OCI-LY7 (cell line): ENCODE measurements at regions not wholly inside any gene's neighbourhood (a gene's known extent, or its start where the extent isn't known, plus 50 kb on each side); places are given as distances from the start of the nearest gene placed in this dataset.

Experiments used
- BruUV-seq: library from RNA; stranded (reverse); fragments of 400-500 nt; replicated peaks from 2 replicates; lab custom pipeline; 2021; lab: Mats Ljungman, UMichigan
- CTCF ChIA-PET: fragments of 300-600 bp; sonication (Branson Sonifier 250); formaldehyde crosslinking; loops from one replicate; lab custom pipeline; 2022; ENCODE audit warnings: antibody characterized with exemption; ENCODE audit not compliant: unreplicated experiment; lab: Charles Lee
- POLR2A ChIA-PET: fragments of 300-600 bp; sonication (Branson Sonifier 250); formaldehyde crosslinking; loops from one replicate; lab custom pipeline; 2022; ENCODE audit warnings: antibody characterized with exemption; lab: Charles Lee
- DNase-seq: peaks from one replicate; pipeline ENCODE4 v3.0.0-alpha.2; 2015; ENCODE audit warnings: low spot score
- H2AFZ ChIP-seq: fragments of 200-600 bp; sonication (generic), shearing (Covaris generic); 2 replicates; pipeline ENCODE4 v1.6.1; 2014; ENCODE audit warnings: mild to moderate bottlenecking, antibody characterized with exemption, low read length, moderate library complexity
- H3K27ac ChIP-seq: fragments of 200-600 bp; sonication (generic); 2 replicates; pipeline ENCODE4 v1.5.1; 2014; ENCODE audit warnings: mixed run types, low read depth, mild to moderate bottlenecking, moderate library complexity, low read length, inconsistent platforms; ENCODE audit not compliant: poor library complexity, severe bottlenecking
- H3K36me3 ChIP-seq: fragments of 200-600 bp; sonication (generic); 2 replicates; pipeline ENCODE4 v1.6.1; 2014; ENCODE audit warnings: mild to moderate bottlenecking, antibody characterized with exemption, low read length, moderate library complexity, mixed read lengths; ENCODE audit not compliant: insufficient read depth
- H3K4me1 ChIP-seq: fragments of 200-600 bp; sonication (generic); 2 replicates; pipeline ENCODE4 v1.5.1; 2014; ENCODE audit warnings: mild to moderate bottlenecking, low read length; ENCODE audit not compliant: insufficient read depth, poor library complexity, severe bottlenecking
- H3K4me2 ChIP-seq: fragments of 200-600 bp; sonication (generic); 2 replicates; pipeline ENCODE4 v1.6.1; 2014; ENCODE audit warnings: mild to moderate bottlenecking, low read length
- H3K4me3 ChIP-seq: fragments of 200-600 bp; sonication (generic); 2 replicates; pipeline ENCODE4 v1.5.1; 2014; ENCODE audit warnings: mild to moderate bottlenecking, low read depth, low read length; ENCODE audit not compliant: poor library complexity, severe bottlenecking
- H3K79me2 ChIP-seq: fragments of 200-600 bp; sonication (generic); 2 replicates; pipeline ENCODE4 v1.6.1; 2016; ENCODE audit warnings: low read depth, mild to moderate bottlenecking, low read length, moderate library complexity, mixed read lengths; ENCODE audit not compliant: insufficient read depth
- H3K9me2 ChIP-seq: fragments of 200-600 bp; sonication (generic); 2 replicates; pipeline ENCODE4 v1.6.1; 2016; ENCODE audit warnings: mild to moderate bottlenecking, low read length, mixed read lengths; ENCODE audit not compliant: insufficient read depth
- H3K9me3 ChIP-seq: fragments of 200-600 bp; sonication (generic); 2 replicates; pipeline ENCODE4 v1.6.1; 2014; ENCODE audit warnings: mild to moderate bottlenecking, mixed run types, low read length, mixed read lengths
- H4K20me1 ChIP-seq: fragments of 200-600 bp; sonication (generic); 2 replicates; pipeline ENCODE4 v1.6.1; 2014; ENCODE audit warnings: mild to moderate bottlenecking, antibody characterized with exemption, low read length, moderate library complexity, mixed read lengths; ENCODE audit not compliant: insufficient read depth
- EZH2phosphoT487 ChIP-seq: fragments of 200-600 bp; sonication (generic); IDR thresholded peaks from 2 replicates; pipeline ENCODE4 v1.6.1; 2018; ENCODE audit warnings: low read depth, borderline replicate concordance, mild to moderate bottlenecking, mixed run types, antibody characterized with exemption, low read length, moderate library complexity, mixed read lengths
- intact Hi-C: fragments of 100-400 bp; cut with micrococcal nuclease; formaldehyde crosslinking; loops from one replicate; pipeline ENCODE4 v1.10.0; 2022; ENCODE audit not compliant: unreplicated experiment
- TF ChIP-seq, protein P1 (sequence below): fragments of 200-600 bp; sonication (generic); conservative IDR thresholded peaks from 2 replicates; pipeline ENCODE4 v1.5.1; 2014; ENCODE audit warnings: mild to moderate bottlenecking, antibody characterized with exemption, low read length, moderate library complexity, mixed read lengths

DNA sequence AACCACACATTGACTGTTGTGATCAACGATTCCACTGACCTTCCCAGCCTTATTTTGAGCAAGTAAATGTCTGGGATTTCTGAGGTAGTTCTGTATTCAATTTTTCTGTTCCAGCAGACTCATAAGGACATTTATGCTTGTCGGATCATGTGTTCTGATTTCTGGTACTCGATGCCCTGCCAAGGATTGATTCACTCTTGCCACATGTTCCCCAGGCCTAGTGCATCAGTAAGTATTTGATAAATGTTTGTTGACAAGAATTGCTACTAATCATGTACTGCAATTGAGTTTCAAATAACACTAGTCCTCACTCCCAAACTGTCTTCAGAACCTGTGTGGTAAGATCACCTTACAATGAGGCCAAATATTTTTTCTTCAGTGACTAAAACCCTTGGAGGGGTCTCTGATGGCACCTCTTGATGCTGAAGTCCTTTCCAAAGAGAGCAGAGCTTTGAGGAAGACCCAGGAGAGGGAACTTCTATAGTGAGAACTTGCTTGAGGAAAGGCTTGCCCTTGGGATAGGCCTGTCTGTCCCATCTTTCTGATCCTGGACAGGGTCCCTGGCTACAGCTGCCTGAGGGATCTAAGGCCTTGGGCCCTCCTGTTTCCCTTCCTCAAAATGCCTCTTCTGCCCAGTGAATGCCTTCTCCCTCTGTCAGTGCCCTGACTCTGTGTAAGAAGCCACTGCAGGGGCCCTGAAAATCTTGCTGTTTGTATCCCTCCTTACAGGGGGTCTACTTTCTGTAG lies 115.8 kb upstream of the FAM78B start:
- H3K79me2 ChIP-seq, result no peaks in the 10 kb centered on the region
- POLR2A ChIA-PET, result no interaction called here

DNA sequence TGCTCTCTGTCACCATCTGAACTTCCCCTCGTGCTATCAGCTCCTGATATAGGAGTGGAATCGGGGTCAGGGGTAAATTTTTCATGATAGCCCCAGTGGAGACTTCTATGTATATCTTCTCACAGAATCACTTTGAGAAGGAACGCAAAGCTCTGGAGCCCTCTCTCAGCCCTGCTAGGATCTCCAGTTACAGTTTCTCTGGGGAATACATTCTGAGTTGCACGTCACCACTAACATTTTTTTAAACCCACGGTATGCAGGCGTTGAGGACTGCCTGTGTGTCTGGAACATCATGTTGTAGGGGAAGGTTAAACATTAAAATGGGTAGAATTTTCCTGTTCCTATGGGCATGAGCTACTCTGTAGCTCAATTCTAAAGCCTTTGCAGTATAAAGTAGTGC lies 116.4 kb upstream of the FAM78B start:
- H3K36me3 ChIP-seq, result no peaks in the 10 kb centered on the region
- no peak overlapping the region for H3K4me2 ChIP-seq
- no peak overlapping the region for H3K27ac ChIP-seq
- intact Hi-C loops, result no loop called here
- DNase-seq, result no peak
- POLR2A ChIA-PET, result no interaction called here
- H2AFZ ChIP-seq, result no peak overlapping the region
- no TSS peak for BruUV-seq
- no peaks in the 10 kb centered on the region for H4K20me1 ChIP-seq
- no peaks in the 10 kb centered on the region for H3K4me1 ChIP-seq
- no peak overlapping the region for H3K4me3 ChIP-seq
- H3K9me2 ChIP-seq, result no peaks in the 10 kb centered on the region
- CTCF ChIA-PET, result no interaction called here
- TF ChIP-seq, protein P1, sequence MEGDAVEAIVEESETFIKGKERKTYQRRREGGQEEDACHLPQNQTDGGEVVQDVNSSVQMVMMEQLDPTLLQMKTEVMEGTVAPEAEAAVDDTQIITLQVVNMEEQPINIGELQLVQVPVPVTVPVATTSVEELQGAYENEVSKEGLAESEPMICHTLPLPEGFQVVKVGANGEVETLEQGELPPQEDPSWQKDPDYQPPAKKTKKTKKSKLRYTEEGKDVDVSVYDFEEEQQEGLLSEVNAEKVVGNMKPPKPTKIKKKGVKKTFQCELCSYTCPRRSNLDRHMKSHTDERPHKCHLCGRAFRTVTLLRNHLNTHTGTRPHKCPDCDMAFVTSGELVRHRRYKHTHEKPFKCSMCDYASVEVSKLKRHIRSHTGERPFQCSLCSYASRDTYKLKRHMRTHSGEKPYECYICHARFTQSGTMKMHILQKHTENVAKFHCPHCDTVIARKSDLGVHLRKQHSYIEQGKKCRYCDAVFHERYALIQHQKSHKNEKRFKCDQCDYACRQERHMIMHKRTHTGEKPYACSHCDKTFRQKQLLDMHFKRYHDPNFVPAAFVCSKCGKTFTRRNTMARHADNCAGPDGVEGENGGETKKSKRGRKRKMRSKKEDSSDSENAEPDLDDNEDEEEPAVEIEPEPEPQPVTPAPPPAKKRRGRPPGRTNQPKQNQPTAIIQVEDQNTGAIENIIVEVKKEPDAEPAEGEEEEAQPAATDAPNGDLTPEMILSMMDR, result no peak
- TF ChIP-seq EZH2phosphoT487, result no peak
- H3K79me2 ChIP-seq, result no peaks in the 10 kb centered on the region
- H3K9me3 ChIP-seq, result no peaks in the 10 kb centered on the region

More for the DNA sequence above, 115.8 kb upstream of the FAM78B start:
- Histone ChIP-seq H3K27ac (no peak overlapping the region), H4K20me1 (no peaks in the 10 kb centered on the region), H3K4me1 (no peaks in the 10 kb centered on the region), H3K9me2 (no peaks in the 10 kb centered on the region), H3K4me2 (no peak overlapping the region), H3K36me3 (no peaks in the 10 kb centered on the region), H3K4me3 (no peak overlapping the region), H2AFZ (no peak overlapping the region), H3K9me3 (no peaks in the 10 kb centered on the region)
- DNase-seq, result no peak
- CTCF ChIA-PET, result no interaction called here
- no TSS peak for BruUV-seq
- intact Hi-C loops, result no loop called here
- TF ChIP-seq, protein P1, result no peak
- TF ChIP-seq EZH2phosphoT487, result no peak

DNA sequence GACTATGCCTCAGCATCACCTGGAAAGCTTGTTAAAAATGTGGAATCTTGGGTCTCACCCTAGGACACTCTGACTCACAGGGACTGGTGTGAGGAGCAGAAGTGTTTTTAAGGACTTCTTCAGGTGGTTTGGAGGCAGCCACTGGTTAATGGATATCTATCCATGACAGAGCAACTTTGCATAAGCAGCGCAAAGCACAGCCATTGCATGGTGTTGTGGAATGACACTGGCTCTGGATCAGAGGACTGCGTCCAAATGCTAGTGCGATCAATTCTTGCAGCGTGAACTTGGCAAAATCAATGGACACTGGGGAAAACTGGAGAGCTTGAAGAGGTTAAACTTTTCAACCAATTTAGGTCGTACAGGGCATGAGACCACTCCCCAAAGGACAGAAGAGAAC lies 116.8 kb upstream of the FAM78B start:
- no peaks in the 10 kb centered on the region for H3K4me1 ChIP-seq
- intact Hi-C loops, result no loop called here
- TF ChIP-seq, protein P1, result no peak
- TF ChIP-seq EZH2phosphoT487, result no peak
- ChIA-PET CTCF (no interaction called here), POLR2A (no interaction called here)
- H3K36me3 ChIP-seq, result no peaks in the 10 kb centered on the region
- H3K79me2 ChIP-seq, result no peaks in the 10 kb centered on the region
- no peak for DNase-seq
- no TSS peak for BruUV-seq
- no peaks in the 10 kb centered on the region for H4K20me1 ChIP-seq
- H3K4me3 ChIP-seq, result no peak overlapping the region
- no peak overlapping the region for H2AFZ ChIP-seq
- H3K9me3 ChIP-seq, result no peaks in the 10 kb centered on the region
- H3K9me2 ChIP-seq, result no peaks in the 10 kb centered on the region
- no peak overlapping the region for H3K27ac ChIP-seq
- H3K4me2 ChIP-seq, result no peak overlapping the region
